ENCODE measurements at regions not wholly inside any gene's neighbourhood (a gene's known extent, or its start where the extent isn't known, plus 50 kb on each side); places are given as distances from the start of the nearest gene placed in this dataset.

- H4K8ac ChIP-seq (ENCODE audit: extremely low read depth, insufficient read depth, low read length): no peak overlapping the region
- no peaks in the 10 kb centered on the region for H3K27me3 ChIP-seq (replicated peaks in 1 of 4; ENCODE audit: control insufficient read depth in 3 of 4, extremely low read depth in 1 of 4, insufficient read depth in 3 of 4, low read length in 3 of 4)
- H2AFZ ChIP-seq (ENCODE audit: low read length): no peak overlapping the region
- H4K5ac ChIP-seq (ENCODE audit: insufficient read length, low read depth, low read length): no peak overlapping the region
- ChIA-PET CTCF (ENCODE audit: partially characterized antibody) (interaction anchor here (0.7 kb wide), 1 partner anchor 40 kb away, joined by 3 read pairs; no protein-coding TSS in a partner anchor), POLR2A (ENCODE audit: partially characterized antibody) (no interaction called here)
- H2BK20ac ChIP-seq (ENCODE audit: low read length): no peak overlapping the region
- no peak overlapping the region for H3K9ac ChIP-seq (replicated peaks in 1 of 4; ENCODE audit: extremely low read depth in 1 of 4, low read depth in 3 of 4, low read length in 3 of 4)
- DNase-seq (ENCODE audit: low read depth in 1 of 2, low spot score in 2 of 2) (no peak), FAIRE-seq (no peak)
- no peak overlapping the region for H3K4ac ChIP-seq (replicated peaks; ENCODE audit: insufficient read length, low read depth, low read length)
- H3K23me2 ChIP-seq (ENCODE audit: low read depth, low read length): no peaks in the 10 kb centered on the region; the same call in 1 of the 2 replicates
- no peak overlapping the region for H2BK5ac ChIP-seq (ENCODE audit: low read depth, low read length)
- H3K4me1 ChIP-seq (replicated peaks in 1 of 4; ENCODE audit: control insufficient read depth in 3 of 4, insufficient read depth in 4 of 4, low read length in 3 of 4): peaks cover 0 to 3% (median under 1%) of the 10 kb centered on the region in 4 experiments; a peak in 1 of 7 replicates
- no peak overlapping the region for H3K56ac ChIP-seq (replicated peaks; ENCODE audit: insufficient read length, low read depth, low read length)
- H3K23ac ChIP-seq (ENCODE audit: insufficient read length): no peak overlapping the region
- H3K79me1 ChIP-seq (ENCODE audit: low read depth, low read length): no peaks in the 10 kb centered on the region
- H3K36me3 ChIP-seq (ENCODE audit: control insufficient read depth in 2 of 4, insufficient read depth in 4 of 4, low read length in 3 of 4): no peaks in the 10 kb centered on the region
- TF ChIP-seq BRCA1 (IDR thresholded peaks at IDR 0.05; ENCODE audit: low read depth, low read length): no peak
- TF ChIP-seq SP1 (IDR thresholded peaks at IDR 0.05; ENCODE audit: low read depth, low read length): no peak
- no peak for TF ChIP-seq TEAD4 (IDR thresholded peaks at IDR 0.05; ENCODE audit: low read depth, low read length)
- no peak for TF ChIP-seq NANOG (IDR thresholded peaks at IDR 0.05; ENCODE audit: insufficient read depth, low read depth, low read length, poor library complexity, severe bottlenecking)
- no peak overlapping the region for H3K4me2 ChIP-seq (ENCODE audit: insufficient read depth in 1 of 2, low read depth in 2 of 2, low read length in 2 of 2)
- H2BK120ac ChIP-seq (replicated peaks; ENCODE audit: low read depth, low read length): no peak overlapping the region
- no peak overlapping the region for H3K27ac ChIP-seq (ENCODE audit: low read depth, low read length)
- H4K91ac ChIP-seq (replicated peaks; ENCODE audit: insufficient read length, low read length): no peak overlapping the region
- H2AK5ac ChIP-seq (ENCODE audit: low read depth, low read length): no peak overlapping the region
- no peaks in the 10 kb centered on the region for H3K9me3 ChIP-seq (ENCODE audit: insufficient read depth in 2 of 2, low read depth in 1 of 2, low read length in 1 of 2)
- H3K18ac ChIP-seq (ENCODE audit: extremely low read depth, low read length): no peak overlapping the region
- H2BK15ac ChIP-seq (ENCODE audit: low read length): no peak overlapping the region
- 88% methylated on average over 4 of the region's 4 CpGs; no CpG with 5 or more reads in 1 of the 2 experiments for WGBS, 2 experiments (ENCODE audit: extremely low coverage in 1 of 2, insufficient coverage in 1 of 2, insufficient read length in 1 of 2, insufficient replicate concordance in 2 of 2, low coverage in 1 of 2, low lambda C conversion rate in 2 of 2, missing lambda C conversion rate in 1 of 2)
- no peak overlapping the region for H2BK12ac ChIP-seq (ENCODE audit: low read depth, low read length)
- no peaks in the 10 kb centered on the region for H3K79me2 ChIP-seq (ENCODE audit: control insufficient read depth in 1 of 2, insufficient read depth in 2 of 2, low read length in 2 of 2)
- no peak overlapping the region for H3K4me3 ChIP-seq (ENCODE audit: extremely low read depth in 1 of 4, insufficient read depth in 2 of 4, low read depth in 3 of 4, low read length in 4 of 4)
- H3K14ac ChIP-seq (ENCODE audit: insufficient read length): no peak overlapping the region
- H4K20me1 ChIP-seq (replicated peaks in 1 of 2; ENCODE audit: control insufficient read depth in 1 of 2, insufficient read depth in 2 of 2, low read length in 2 of 2): no peaks in the 10 kb centered on the region
Measured at GRCh38 chr20:40578961-40579360, 110.1 kb downstream of the MAFB start.
